ENCODE measurements at regions not wholly inside any gene's neighbourhood (a gene's known extent, or its start where the extent isn't known, plus 50 kb on each side); places are given as distances from the start of the nearest gene placed in this dataset.
"Not testable (repeated sequence)": the region's sequence is repeated elsewhere in the genome, so short reads cannot be mapped to it uniquely, and the experiment has no call there.

- in situ Hi-C loops (cut with HindIII; ENCODE audit: low pct_unique_long_range_greater_than_20kb, low sequenced_read_pairs) = no loop called here
- no peak for DNase-seq (ENCODE audit: low read depth, low spot score)
Observed at GRCh38 chr2:56014046-56014730, 90.6 kb upstream of the EFEMP1 start.

GRCh38 chr2:56015711-56016115 lies 92.1 kb upstream of the EFEMP1 start:
- in situ Hi-C loops (cut with HindIII; ENCODE audit: low pct_unique_long_range_greater_than_20kb, low sequenced_read_pairs) = no loop called here
- DNase-seq (ENCODE audit: low read depth, low spot score) = peak; percentile 18

GRCh38 chr2:56017784-56018183 lies 94.2 kb upstream of the EFEMP1 start:
- DNase-seq (ENCODE audit: low read depth, low spot score) = no peak
- in situ Hi-C loops (cut with HindIII; ENCODE audit: low pct_unique_long_range_greater_than_20kb, low sequenced_read_pairs) = no loop called here

DNA sequence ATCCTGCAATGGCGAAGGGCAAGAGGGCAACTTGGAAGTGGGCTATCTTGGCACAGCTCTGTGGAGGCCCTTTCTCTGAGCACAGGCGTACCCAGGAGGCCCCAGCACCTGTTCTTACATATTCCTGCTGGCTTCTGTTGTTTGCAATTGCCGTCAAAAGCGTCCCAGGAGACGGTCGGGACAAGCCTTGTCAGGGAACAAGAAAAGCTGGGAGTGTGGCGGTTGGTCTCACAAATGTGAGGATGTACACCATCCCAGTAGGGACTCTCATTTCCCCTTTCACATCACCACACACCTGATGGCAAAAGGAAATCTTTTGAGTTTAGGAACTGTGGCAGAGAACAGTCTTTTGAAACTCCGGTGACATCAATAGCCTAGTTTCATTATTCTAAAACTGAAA lies 94.7 kb upstream of the EFEMP1 start:
- in situ Hi-C loops (cut with HindIII; ENCODE audit: low pct_unique_long_range_greater_than_20kb, low sequenced_read_pairs) = no loop called here

GRCh38 chr2:56021136-56021474 lies 97.5 kb upstream of the EFEMP1 start:
- no peak for DNase-seq (ENCODE audit: low read depth, low spot score)
- in situ Hi-C loops (cut with HindIII; ENCODE audit: low pct_unique_long_range_greater_than_20kb, low sequenced_read_pairs) = no loop called here

More for the DNA sequence above, 94.7 kb upstream of the EFEMP1 start:
- DNase-seq (ENCODE audit: low read depth, low spot score) = no peak

GRCh38 chr2:56021579-56021978 lies 98.0 kb upstream of the EFEMP1 start:
- DNase-seq (ENCODE audit: low read depth, low spot score) = no peak
- in situ Hi-C loops (cut with HindIII; ENCODE audit: low pct_unique_long_range_greater_than_20kb, low sequenced_read_pairs) = no loop called here

DNA sequence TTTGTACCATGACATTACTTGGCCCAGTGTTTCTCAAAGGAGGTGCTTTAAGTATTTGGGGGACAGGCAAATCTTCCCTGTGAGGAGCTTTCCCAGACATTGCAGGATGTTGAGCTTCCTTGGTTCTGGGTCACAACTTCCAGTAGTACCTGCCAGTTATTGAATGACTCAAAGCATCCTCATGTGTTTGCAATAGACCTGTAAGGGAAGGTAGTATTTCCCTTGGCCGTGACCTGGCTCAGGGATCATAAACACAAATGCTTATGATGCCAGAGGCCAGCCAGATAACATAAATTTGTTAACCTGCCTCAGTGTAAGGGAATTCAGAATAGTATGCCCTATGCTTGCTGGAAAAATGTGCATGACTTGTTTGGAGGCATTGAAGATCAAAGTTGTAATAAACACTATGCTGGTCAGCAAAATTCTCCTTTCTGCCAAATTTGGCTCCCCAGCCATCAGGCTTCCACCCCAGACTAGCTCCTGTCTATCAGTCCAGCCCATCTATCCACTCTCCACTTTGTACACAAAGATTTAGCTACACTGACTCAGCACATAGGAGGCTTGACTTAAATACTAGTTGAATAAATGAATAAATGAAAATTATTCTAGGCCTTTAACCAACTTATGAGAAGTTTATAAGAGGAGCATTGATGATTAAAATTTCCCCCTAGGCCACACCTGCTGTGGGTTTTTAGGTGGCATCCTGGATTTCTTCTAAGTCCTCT lies 102.0 kb upstream of the EFEMP1 start:
- in situ Hi-C loops (cut with HindIII; ENCODE audit: low pct_unique_long_range_greater_than_20kb, low sequenced_read_pairs) = no loop called here
- DNase-seq (ENCODE audit: low read depth, low spot score) = no peak

GRCh38 chr2:56026828-56027227 lies 103.2 kb upstream of the EFEMP1 start:
- in situ Hi-C loops (cut with HindIII; ENCODE audit: low pct_unique_long_range_greater_than_20kb, low sequenced_read_pairs) = no loop called here
- no peak for DNase-seq (ENCODE audit: low read depth, low spot score)

- in situ Hi-C loops (cut with HindIII; ENCODE audit: low pct_unique_long_range_greater_than_20kb, low sequenced_read_pairs) = no loop called here
- no peak for DNase-seq (ENCODE audit: low read depth, low spot score)
Observed at GRCh38 chr2:56030062-56030461, 106.5 kb upstream of the EFEMP1 start.

DNA sequence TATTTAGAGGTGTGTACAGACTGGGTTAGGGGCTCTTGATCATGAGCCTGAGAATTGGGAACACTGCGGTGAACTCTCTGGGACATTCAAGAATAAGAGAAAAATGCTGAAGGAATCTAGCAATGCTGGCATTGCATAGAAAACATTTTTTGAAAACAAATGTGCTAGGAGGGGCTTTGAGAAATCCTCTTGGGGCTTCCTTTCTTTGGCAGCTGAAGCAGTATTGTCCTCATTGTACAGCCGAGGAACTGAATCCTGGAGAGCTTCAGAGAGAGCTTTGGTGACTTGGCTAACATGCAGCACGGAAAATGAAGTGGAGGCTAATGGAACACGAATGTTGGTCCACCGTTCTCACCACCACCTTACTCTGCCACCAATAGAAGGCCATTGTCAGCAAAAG lies 107.3 kb upstream of the EFEMP1 start:
- no peak for DNase-seq (ENCODE audit: low read depth, low spot score)

GRCh38 chr2:56034258-56034657 lies 110.7 kb upstream of the EFEMP1 start:
- in situ Hi-C loops (cut with HindIII; ENCODE audit: low pct_unique_long_range_greater_than_20kb, low sequenced_read_pairs) = no loop called here
- DNase-seq (ENCODE audit: low read depth, low spot score) = no peak

More for the DNA sequence above, 107.3 kb upstream of the EFEMP1 start:
- in situ Hi-C loops (cut with HindIII; ENCODE audit: low pct_unique_long_range_greater_than_20kb, low sequenced_read_pairs) = no loop called here

DNA sequence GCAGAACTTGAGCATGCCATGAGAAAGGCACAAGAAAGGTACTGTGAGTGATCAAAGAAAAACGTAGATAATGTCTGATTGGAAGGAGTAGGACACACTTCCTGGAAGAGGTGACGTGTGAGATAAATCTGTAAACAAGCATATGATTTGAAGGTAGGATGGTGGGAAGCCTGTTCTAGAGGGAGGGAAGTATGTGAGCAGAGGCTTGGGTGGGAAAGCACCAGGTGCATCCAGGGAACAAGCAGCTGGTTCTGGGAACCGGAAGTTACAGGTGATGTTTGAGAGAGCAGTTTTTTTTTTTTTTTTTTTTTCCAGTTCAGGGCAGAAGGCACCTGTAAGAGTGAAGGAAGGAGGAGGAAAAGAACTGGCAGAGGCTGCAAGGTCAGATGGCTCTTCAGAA lies 116.6 kb upstream of the EFEMP1 start:
- in situ Hi-C loops (cut with HindIII; ENCODE audit: low pct_unique_long_range_greater_than_20kb, low sequenced_read_pairs) = no loop called here
- DNase-seq (ENCODE audit: low read depth, low spot score) = no peak

- no peak for DNase-seq (ENCODE audit: low read depth, low spot score)
- in situ Hi-C loops (cut with HindIII; ENCODE audit: low pct_unique_long_range_greater_than_20kb, low sequenced_read_pairs) = no loop called here
Observed at GRCh38 chr2:56040834-56041233, 117.3 kb upstream of the EFEMP1 start.

- in situ Hi-C loops (cut with HindIII; ENCODE audit: low pct_unique_long_range_greater_than_20kb, low sequenced_read_pairs) = no loop called here
- DNase-seq (ENCODE audit: low read depth, low spot score) = no peak
Observed at GRCh38 chr2:56047136-56047535, 123.6 kb upstream of the EFEMP1 start.

- in situ Hi-C loops (cut with HindIII; ENCODE audit: low pct_unique_long_range_greater_than_20kb, low sequenced_read_pairs) = no loop called here
- no peak for DNase-seq (ENCODE audit: low read depth, low spot score)
Observed at GRCh38 chr2:56049233-56049845, 125.8 kb upstream of the EFEMP1 start.

- in situ Hi-C loops (cut with HindIII; ENCODE audit: low pct_unique_long_range_greater_than_20kb, low sequenced_read_pairs) = no loop called here
- no peak for DNase-seq (ENCODE audit: low read depth, low spot score)
Observed at GRCh38 chr2:56053679-56054078, 130.1 kb upstream of the EFEMP1 start.

DNA sequence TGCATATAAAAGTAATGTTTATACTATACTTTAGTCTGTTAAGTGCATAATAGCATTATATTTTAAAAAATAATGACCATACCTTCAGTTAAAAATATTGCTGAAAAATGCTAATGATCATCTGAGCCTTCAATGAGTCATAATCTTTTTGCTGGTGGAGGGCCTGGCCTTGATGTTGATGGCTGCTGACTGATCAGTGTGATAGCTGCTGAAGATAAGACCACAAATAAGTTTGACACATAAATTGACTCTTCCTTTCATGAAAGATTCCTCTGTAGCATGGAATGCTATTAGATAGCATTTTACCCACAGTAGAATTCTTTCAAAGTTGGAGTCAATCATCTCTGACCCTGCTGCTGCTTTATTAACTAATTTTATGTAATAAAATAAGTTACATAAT lies 128.4 kb upstream of the CCDC85A start:
- no peak for DNase-seq (ENCODE audit: low read depth, low spot score)
- in situ Hi-C loops (cut with HindIII; ENCODE audit: low pct_unique_long_range_greater_than_20kb, low sequenced_read_pairs) = no loop called here

GRCh38 chr2:56061327-56061726 lies 122.5 kb upstream of the CCDC85A start:
- in situ Hi-C loops (cut with HindIII; ENCODE audit: low pct_unique_long_range_greater_than_20kb, low sequenced_read_pairs) = not testable (repeated sequence)

GRCh38 chr2:56068746-56069145 lies 115.0 kb upstream of the CCDC85A start:
- in situ Hi-C loops (cut with HindIII; ENCODE audit: low pct_unique_long_range_greater_than_20kb, low sequenced_read_pairs) = no loop called here
- no peak for DNase-seq (ENCODE audit: low read depth, low spot score)

More at GRCh38 chr2:56061327-56061726, 122.5 kb upstream of the CCDC85A start:
- not testable (repeated sequence) for DNase-seq (ENCODE audit: low read depth, low spot score)

Measured in SK-MEL-5 (cell line).